ENCODE measurements at regions not wholly inside any gene's neighbourhood (a gene's known extent, or its start where the extent isn't known, plus 50 kb on each side); places are given as distances from the start of the nearest gene placed in this dataset.

DNA sequence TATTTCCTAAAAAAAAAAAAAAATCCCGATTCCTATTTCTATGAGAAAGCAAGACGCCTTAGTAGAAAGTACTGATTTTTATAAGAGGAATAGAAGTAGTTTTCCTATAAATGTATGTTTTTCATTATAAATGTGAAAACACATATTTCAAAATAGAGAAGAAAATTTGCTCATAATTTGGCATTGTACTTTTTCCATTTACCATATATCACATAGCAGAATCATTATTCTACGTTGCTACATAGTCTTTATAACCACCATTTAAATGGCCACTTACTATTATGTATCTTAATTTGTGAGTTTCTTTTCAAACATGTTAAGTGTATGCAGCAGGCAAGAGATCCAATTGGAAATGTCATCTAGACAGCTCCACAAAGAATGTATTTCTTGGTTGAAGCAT, 99.0 kb downstream of the CCDC34 start:
- no peak for DNase-seq (ENCODE audit: extremely low spot score, unreplicated experiment)
- Mint-ChIP-seq H3K36me3 (no peaks in the 10 kb centered on the region), H3K4me3 (no peak overlapping the region), H3K27me3 (no peaks in the 10 kb centered on the region), H3K27ac (no peak overlapping the region), H3K4me1 (ENCODE audit: unreplicated experiment) (no peaks in the 10 kb centered on the region), H3K9me3 (peaks cover 6% of the 10 kb centered on the region)
- no peak for TF ChIP-seq CTCF (conservative IDR thresholded peaks at IDR 0.05)

DNA sequence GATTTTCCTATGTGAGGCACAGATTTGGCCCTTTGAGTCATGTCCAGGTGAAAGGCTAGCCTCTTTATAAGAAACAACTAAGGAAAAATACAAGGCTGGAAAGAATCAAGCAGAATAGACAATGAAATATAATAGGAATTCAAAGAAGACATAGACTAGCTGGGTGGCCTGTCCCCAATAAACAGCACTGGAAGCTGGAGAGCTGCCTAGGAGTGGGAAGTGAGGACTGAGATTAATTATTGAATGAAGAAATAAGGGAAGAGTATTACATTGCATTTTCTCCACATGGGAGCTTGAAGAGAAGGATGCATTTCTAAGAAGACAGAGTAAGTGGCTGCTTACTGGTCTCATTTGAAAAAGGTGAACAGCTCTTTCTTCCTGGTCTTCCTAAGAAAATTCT, 100.0 kb downstream of the CCDC34 start:
- Mint-ChIP-seq H3K36me3 (no peaks in the 10 kb centered on the region), H3K4me1 (ENCODE audit: unreplicated experiment) (no peaks in the 10 kb centered on the region), H3K27ac (no peak overlapping the region), H3K4me3 (no peak overlapping the region), H3K9me3 (peaks cover 6% of the 10 kb centered on the region), H3K27me3 (no peaks in the 10 kb centered on the region)
- DNase-seq (ENCODE audit: extremely low spot score, unreplicated experiment): no peak
- TF ChIP-seq CTCF (conservative IDR thresholded peaks at IDR 0.05): no peak

GRCh38 chr11:27255447-27255828, 107.6 kb downstream of the CCDC34 start:
- no peaks in the 10 kb centered on the region for H3K36me3 Mint-ChIP-seq
- peaks cover 4% of the 10 kb centered on the region for H3K4me1 Mint-ChIP-seq (ENCODE audit: unreplicated experiment)
- H3K9me3 Mint-ChIP-seq: no peaks in the 10 kb centered on the region
- no peak for TF ChIP-seq CTCF (conservative IDR thresholded peaks at IDR 0.05)
- DNase-seq (ENCODE audit: extremely low spot score, unreplicated experiment): no peak
- no peaks in the 10 kb centered on the region for H3K27me3 Mint-ChIP-seq
- no peak overlapping the region for H3K4me3 Mint-ChIP-seq
- H3K27ac Mint-ChIP-seq: no peak overlapping the region

GRCh38 chr11:27254744-27255446, 108.1 kb downstream of the CCDC34 start:
- H3K4me3 Mint-ChIP-seq: no peak overlapping the region
- no peak for TF ChIP-seq CTCF (conservative IDR thresholded peaks at IDR 0.05)
- H3K9me3 Mint-ChIP-seq: no peaks in the 10 kb centered on the region
- H3K27me3 Mint-ChIP-seq: no peaks in the 10 kb centered on the region
- H3K4me1 Mint-ChIP-seq (ENCODE audit: unreplicated experiment): peaks cover 4% of the 10 kb centered on the region
- H3K36me3 Mint-ChIP-seq: no peaks in the 10 kb centered on the region
- DNase-seq (ENCODE audit: extremely low spot score, unreplicated experiment): no peak
- H3K27ac Mint-ChIP-seq: peak overlapping the region; percentile 86

DNA sequence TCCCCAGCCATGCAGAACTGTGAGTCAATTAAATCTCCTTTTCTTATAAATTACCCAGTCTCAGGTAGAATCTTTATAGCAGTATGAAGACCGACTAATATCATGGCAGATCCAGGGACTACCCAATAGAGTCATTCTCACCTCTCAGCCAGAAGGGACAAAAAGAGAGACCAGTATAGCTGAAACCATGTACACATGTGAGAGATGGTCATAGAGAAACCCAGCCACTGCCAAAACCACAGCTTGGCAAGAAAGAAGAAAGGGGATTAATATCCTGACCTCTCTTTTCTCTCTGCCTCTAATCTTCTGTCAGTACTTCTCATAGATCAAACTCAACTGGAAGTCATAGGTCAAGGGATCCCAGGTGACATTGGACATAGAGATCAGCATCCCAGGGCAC, 109.8 kb downstream of the CCDC34 start:
- TF ChIP-seq CTCF (conservative IDR thresholded peaks at IDR 0.05): no peak
- Mint-ChIP-seq H3K4me1 (ENCODE audit: unreplicated experiment) (peaks cover 9% of the 10 kb centered on the region), H3K36me3 (no peaks in the 10 kb centered on the region), H3K27me3 (peaks cover 3% of the 10 kb centered on the region), H3K4me3 (no peak overlapping the region), H3K27ac (no peak overlapping the region), H3K9me3 (no peaks in the 10 kb centered on the region)
- DNase-seq (ENCODE audit: extremely low spot score, unreplicated experiment): no peak
